ENCODE measurements at regions not wholly inside any gene's neighbourhood (a gene's known extent, or its start where the extent isn't known, plus 50 kb on each side); places are given as distances from the start of the nearest gene placed in this dataset.

DNA sequence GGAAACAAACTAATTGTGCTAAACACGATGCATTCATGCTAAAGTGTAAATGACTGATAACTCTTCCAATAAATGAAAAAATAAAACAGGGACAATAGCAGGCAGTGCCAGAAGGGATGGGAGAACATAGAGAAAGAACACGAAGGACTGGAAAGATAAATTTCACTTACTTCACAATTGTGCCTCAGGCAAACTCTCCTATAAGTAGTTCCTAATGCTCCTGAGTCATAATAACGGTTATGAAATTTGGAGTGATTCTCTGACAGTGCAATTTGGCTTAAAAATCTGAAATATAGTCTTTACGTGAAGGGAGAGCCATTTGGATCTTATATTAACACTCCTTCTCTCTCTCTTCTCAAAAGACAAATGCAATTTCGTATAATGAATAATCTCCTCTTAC, 2218.5 kb downstream of the MAT2B start:
- TF ChIP-seq ZC3H10 (CRISPR knock-in tag; IDR thresholded peaks at IDR 0.05) (no peak), RARB (CRISPR knock-in tag; IDR thresholded peaks at IDR 0.05) (no peak), PPARA (CRISPR knock-in tag; IDR thresholded peaks at IDR 0.05; ENCODE audit: borderline replicate concordance) (no peak), ZNF565 (CRISPR knock-in tag; conservative IDR thresholded peaks at IDR 0.05; ENCODE audit: low read depth) (no peak), ZFP3 (CRISPR knock-in tag; IDR thresholded peaks at IDR 0.05) (no peak), TCF4 (CRISPR knock-in tag; IDR thresholded peaks at IDR 0.05; ENCODE audit: borderline replicate concordance) (no peak), BACH2 (CRISPR knock-in tag; IDR thresholded peaks at IDR 0.05; ENCODE audit: borderline replicate concordance) (no peak), ESRRG (CRISPR knock-in tag; IDR thresholded peaks at IDR 0.05) (no peak), ZFP30 (CRISPR knock-in tag; IDR thresholded peaks at IDR 0.05) (no peak), ZNF8 (CRISPR knock-in tag; IDR thresholded peaks at IDR 0.05) (no peak), TOX (CRISPR knock-in tag; IDR thresholded peaks at IDR 0.05; ENCODE audit: borderline replicate concordance) (no peak), CSRNP3 (CRISPR knock-in tag; IDR thresholded peaks at IDR 0.05) (no peak), GLIS3 (CRISPR knock-in tag; IDR thresholded peaks at IDR 0.05) (no peak), CSDC2 (CRISPR knock-in tag; IDR thresholded peaks at IDR 0.05) (no peak), ISL1 (CRISPR knock-in tag; IDR thresholded peaks at IDR 0.05) (no peak), ZNF70 (CRISPR knock-in tag; IDR thresholded peaks at IDR 0.05) (no peak), SNAI2 (CRISPR knock-in tag; IDR thresholded peaks at IDR 0.05) (no peak), OSR1 (CRISPR knock-in tag; IDR thresholded peaks at IDR 0.05) (no peak)
- TF ChIP-seq, protein P1, sequence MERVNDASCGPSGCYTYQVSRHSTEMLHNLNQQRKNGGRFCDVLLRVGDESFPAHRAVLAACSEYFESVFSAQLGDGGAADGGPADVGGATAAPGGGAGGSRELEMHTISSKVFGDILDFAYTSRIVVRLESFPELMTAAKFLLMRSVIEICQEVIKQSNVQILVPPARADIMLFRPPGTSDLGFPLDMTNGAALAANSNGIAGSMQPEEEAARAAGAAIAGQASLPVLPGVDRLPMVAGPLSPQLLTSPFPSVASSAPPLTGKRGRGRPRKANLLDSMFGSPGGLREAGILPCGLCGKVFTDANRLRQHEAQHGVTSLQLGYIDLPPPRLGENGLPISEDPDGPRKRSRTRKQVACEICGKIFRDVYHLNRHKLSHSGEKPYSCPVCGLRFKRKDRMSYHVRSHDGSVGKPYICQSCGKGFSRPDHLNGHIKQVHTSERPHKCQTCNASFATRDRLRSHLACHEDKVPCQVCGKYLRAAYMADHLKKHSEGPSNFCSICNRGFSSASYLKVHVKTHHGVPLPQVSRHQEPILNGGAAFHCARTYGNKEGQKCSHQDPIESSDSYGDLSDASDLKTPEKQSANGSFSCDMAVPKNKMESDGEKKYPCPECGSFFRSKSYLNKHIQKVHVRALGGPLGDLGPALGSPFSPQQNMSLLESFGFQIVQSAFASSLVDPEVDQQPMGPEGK (CRISPR knock-in tag; IDR thresholded peaks at IDR 0.05; ENCODE audit: borderline replicate concordance): no peak
- no peak for ATAC-seq

DNA sequence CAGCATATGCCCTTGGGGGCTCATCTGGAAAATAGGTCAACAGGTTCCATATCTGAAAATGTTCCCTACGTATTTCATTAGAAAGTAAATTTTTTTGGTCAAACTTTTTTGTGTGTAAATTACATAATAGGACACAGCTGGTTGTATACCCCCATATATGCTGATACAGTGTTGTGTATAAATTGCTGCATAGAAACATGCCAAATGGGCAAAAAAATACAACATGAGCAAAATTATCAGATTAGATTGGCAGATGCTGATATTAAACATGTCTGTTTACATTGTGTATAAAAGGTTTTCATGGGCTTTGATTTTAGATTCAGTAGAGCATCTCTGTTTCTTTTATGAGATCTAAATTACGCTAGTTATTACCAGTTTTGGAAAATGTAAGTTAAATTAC, 2223.0 kb downstream of the MAT2B start:
- TF ChIP-seq ISL1 (CRISPR knock-in tag; IDR thresholded peaks at IDR 0.05) (no peak), POU6F1 (CRISPR knock-in tag; IDR thresholded peaks at IDR 0.05; ENCODE audit: borderline replicate concordance, low read depth) (no peak), TCF4 (CRISPR knock-in tag; IDR thresholded peaks at IDR 0.05; ENCODE audit: borderline replicate concordance) (peak; percentile 31; the same call in 1 of the 2 replicates), OSR1 (CRISPR knock-in tag; IDR thresholded peaks at IDR 0.05) (no peak)
- TF ChIP-seq, protein P1 (CRISPR knock-in tag; IDR thresholded peaks at IDR 0.05; ENCODE audit: borderline replicate concordance): no peak
- no peak for ATAC-seq

DNA sequence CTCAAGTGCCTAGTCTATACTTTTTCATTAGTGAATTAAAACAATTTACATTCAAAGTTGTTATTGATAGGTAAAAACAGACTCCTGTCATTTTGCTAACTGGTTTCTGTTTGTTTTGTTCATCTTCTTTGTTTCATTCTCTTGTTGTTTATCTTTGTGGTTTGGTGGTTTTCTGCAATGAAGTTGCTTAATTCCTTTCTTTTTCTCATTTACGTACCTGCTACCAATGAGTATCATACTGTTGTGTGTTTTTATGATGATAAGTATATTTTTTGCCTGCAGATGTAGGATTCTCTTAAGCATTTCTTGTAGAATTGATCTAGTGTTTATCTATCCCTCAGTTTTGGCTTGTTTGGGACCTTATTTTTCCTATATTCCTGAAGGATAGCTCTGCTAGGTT, 2230.0 kb downstream of the MAT2B start:
- ATAC-seq: no peak
- TF ChIP-seq OSR1 (CRISPR knock-in tag; IDR thresholded peaks at IDR 0.05) (no peak), TCF4 (CRISPR knock-in tag; IDR thresholded peaks at IDR 0.05; ENCODE audit: borderline replicate concordance) (no peak), ESRRG (CRISPR knock-in tag; IDR thresholded peaks at IDR 0.05) (no peak), TSHZ2 (CRISPR knock-in tag; IDR thresholded peaks at IDR 0.05) (no peak), CSDC2 (CRISPR knock-in tag; IDR thresholded peaks at IDR 0.05) (no peak)

Measured in SK-N-SH treated with all-trans-retinoic acid at 6 μM for 48 hours (cell line).